AG04449 (cell line): ENCODE measurements at regions not wholly inside any gene's neighbourhood (a gene's known extent, or its start where the extent isn't known, plus 50 kb on each side); places are given as distances from the start of the nearest gene placed in this dataset.

Experiments used
- CTCF ChIA-PET: fragments of 350-600 bp; formaldehyde crosslinking; extraction: SDS; loops from one replicate; lab custom pipeline; 2021; ENCODE audit warnings: antibody characterized with exemption; lab: Yijun Ruan, JAX
- POLR2A ChIA-PET: fragments of 400-600, 350-600 bp; formaldehyde crosslinking; extraction: SDS; loops from one replicate; lab custom pipeline; 2020; ENCODE audit warnings: antibody characterized with exemption, inconsistent platforms; lab: Yijun Ruan, JAX
- DNase-seq: peaks from one replicate; pipeline ENCODE4 v3.0.0-alpha.2; 2010; ENCODE audit warnings: low read depth, low spot score
- H3K4me3 ChIP-seq: 2 replicates; pipeline ENCODE4 v1.5.1; 2011; ENCODE audit warnings: low read depth, mild to moderate bottlenecking, control low read depth, low read length
- TF ChIP-seq, protein P1 (sequence below): IDR thresholded peaks from one replicate; pipeline ENCODE4 v1.5.1; 2011; ENCODE audit warnings: mild to moderate bottlenecking, moderate library complexity, low read length, control low read depth, inconsistent platforms; ENCODE audit not compliant: insufficient read depth; ENCODE audit errors: missing control alignments

DNA sequence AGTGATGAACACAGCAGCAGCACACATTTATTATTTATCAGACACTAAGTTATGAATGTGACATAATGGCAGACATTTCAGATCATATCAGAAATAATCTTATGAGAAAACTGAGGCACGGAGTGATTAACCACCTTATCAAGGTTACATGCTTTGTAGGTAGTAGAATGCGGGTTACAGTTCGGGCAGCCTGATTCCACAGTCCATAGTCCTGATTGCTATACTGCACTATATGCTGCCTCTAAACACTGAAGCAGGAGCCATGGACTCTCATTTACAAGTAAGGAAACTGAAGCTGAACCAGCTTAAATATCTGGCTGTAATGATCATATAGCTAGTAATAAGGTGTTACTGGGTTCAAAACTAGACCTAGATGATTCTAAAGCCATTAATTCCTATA, 291.3 kb upstream of the ADAMTSL1 start:
- no peak overlapping the region for H3K4me3 ChIP-seq
- ChIA-PET POLR2A (no interaction called here), CTCF (no interaction called here)
- DNase-seq = no peak
- TF ChIP-seq, protein P1, sequence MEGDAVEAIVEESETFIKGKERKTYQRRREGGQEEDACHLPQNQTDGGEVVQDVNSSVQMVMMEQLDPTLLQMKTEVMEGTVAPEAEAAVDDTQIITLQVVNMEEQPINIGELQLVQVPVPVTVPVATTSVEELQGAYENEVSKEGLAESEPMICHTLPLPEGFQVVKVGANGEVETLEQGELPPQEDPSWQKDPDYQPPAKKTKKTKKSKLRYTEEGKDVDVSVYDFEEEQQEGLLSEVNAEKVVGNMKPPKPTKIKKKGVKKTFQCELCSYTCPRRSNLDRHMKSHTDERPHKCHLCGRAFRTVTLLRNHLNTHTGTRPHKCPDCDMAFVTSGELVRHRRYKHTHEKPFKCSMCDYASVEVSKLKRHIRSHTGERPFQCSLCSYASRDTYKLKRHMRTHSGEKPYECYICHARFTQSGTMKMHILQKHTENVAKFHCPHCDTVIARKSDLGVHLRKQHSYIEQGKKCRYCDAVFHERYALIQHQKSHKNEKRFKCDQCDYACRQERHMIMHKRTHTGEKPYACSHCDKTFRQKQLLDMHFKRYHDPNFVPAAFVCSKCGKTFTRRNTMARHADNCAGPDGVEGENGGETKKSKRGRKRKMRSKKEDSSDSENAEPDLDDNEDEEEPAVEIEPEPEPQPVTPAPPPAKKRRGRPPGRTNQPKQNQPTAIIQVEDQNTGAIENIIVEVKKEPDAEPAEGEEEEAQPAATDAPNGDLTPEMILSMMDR = no peak

DNA sequence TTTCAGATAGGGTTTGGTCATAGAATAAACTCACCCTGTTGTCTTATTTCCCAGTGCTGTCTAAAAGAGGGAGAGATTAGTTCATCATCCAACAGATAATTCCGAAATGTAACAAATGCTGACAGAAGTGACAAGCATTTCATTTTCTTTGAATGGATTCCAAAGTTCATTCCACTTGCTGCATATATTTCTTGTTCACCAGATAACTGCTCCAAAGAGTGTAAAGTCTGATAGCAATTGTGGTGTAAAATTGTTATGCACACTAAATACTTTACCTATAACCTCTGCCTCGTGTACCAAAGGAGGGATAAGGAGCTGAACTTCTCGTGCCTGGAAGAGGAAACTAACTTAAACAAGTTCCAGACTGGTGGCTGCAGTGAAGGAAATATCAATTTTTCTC, 290.0 kb upstream of the ADAMTSL1 start:
- TF ChIP-seq, protein P1 = no peak
- DNase-seq = no peak
- ChIA-PET POLR2A (no interaction called here), CTCF (no interaction called here)
- H3K4me3 ChIP-seq = no peak overlapping the region

DNA sequence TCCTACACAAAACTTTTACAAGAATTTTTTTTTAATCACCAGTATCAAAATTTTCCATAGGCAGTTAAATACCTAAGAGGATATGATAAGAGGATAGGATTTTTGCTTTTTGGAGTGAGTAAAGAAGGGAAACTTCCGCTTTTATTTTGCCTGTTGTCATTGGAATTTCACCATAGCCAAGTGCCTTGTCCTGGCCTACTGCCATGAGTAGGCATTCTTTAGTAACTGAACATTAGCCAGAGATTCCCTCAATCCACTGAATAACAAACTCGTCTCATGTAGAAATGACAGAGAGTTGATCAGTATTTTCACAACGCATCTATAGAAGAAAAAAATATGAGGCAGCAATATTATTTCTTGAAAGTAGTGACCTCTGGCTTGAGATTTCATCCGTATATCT, 289.6 kb upstream of the ADAMTSL1 start:
- ChIA-PET CTCF (no interaction called here), POLR2A (no interaction called here)
- TF ChIP-seq, protein P1 = no peak
- DNase-seq = no peak
- no peak overlapping the region for H3K4me3 ChIP-seq

DNA sequence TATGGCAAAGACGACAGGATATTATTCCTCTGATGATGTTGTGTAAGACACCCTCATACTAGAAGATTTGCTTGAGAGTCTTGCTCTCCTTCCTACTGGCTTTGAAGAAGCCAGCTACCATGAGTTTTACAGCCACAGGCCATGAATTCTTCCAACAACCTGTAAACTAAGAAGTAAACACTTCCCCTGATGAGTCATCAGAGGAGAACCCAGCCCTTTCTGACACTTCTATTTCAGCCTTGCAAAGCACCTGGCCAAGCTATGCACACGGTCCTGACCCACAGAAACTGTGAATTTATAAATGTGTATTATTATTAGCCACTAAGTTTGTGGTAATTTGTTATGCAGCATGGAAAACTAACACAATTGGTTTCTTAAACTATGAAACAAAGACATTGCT, 288.8 kb upstream of the ADAMTSL1 start:
- TF ChIP-seq, protein P1 = no peak
- no peak for DNase-seq
- POLR2A ChIA-PET = no interaction called here
- no peak overlapping the region for H3K4me3 ChIP-seq
- CTCF ChIA-PET = no interaction called here

DNA sequence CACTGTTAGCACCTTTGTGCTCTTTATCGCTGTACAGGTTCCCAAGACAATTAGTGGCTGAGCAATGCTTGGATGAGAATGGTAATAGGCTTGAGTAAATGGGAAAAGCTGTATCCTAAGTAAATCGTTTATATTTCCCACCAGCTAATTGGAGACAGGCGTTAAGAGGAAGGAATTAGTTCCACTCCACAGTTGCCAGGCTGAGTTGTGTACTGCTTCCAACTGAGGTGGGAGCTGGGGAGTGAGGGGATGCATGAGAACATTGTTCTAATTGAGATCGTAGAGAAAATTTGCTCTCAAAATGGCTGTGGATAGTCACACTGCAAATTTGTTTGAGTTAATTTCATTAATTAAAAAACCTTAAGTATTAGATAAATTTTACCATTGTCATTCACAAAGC, 285.0 kb upstream of the ADAMTSL1 start:
- CTCF ChIA-PET = interaction anchor here (1.1 to 2.5 kb wide), 2 partner anchors 25 to 657 kb away, joined by 3 to 9 read pairs; no protein-coding TSS in a partner anchor
- POLR2A ChIA-PET = no interaction called here

DNA sequence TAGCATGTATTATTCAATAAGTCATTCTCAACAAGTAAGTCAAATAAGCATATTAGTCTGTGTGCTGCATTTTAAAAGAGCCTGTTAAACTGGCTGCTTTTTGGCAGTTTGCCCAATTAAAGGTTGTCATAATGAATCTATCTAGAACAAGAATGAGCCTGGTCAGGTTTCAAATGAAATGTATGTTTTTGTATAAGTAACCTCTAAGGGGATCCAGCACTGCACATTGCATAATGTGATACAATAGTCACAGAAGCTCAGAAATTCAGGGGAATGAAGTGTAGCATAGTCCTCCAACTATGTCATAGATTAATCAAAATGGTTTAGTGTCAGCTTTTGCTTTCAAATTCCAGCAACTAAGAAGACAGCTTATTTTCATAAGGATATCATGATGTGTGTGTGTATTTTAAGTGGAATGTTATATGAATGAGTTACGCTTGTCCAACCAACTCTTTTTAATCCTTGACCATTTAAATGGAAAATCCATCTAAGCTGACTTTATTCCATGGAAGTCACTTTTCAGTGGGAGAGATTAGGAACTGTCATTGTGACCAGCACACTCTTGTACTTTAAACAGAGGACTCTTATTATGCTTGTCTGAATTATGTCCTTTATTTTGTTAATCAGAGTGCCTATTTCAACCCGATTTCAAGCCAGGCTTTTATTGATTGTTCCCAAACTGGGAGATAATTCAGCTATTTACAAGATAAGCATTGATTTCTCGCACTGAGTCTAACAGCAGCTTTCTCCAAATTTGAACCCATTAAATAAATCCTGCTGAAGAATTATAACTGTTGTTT, 283.9 kb upstream of the ADAMTSL1 start:
- CTCF ChIA-PET = interaction anchor here (1.2 to 2.5 kb wide), 3 partner anchors 16 to 23 kb away, joined by 3 to 9 read pairs (median 3); no protein-coding TSS in a partner anchor
- POLR2A ChIA-PET = no interaction called here
- DNase-seq = no peak
- TF ChIP-seq, protein P1 = no peak
- no peak overlapping the region for H3K4me3 ChIP-seq

More for the DNA sequence above, 285.0 kb upstream of the ADAMTSL1 start:
- no peak overlapping the region for H3K4me3 ChIP-seq
- no peak for DNase-seq
- TF ChIP-seq, protein P1 = no peak
